ENCODE measurements at regions not wholly inside any gene's neighbourhood (a gene's known extent, or its start where the extent isn't known, plus 50 kb on each side); places are given as distances from the start of the nearest gene placed in this dataset.

- TF ChIP-seq CTCF (IDR thresholded peaks at IDR 0.05 in 8 of 11, conservative IDR thresholded peaks at IDR 0.05 in 3 of 11) (no peak), POLR2A (IDR thresholded peaks at IDR 0.05) (no peak)
Measured at GRCh38 chr1:31510304-31510703, 66.0 kb upstream of the TINAGL1 start.
